PC-3 (cell line): ENCODE measurements at regions not wholly inside any gene's neighbourhood (a gene's known extent, or its start where the extent isn't known, plus 50 kb on each side); places are given as distances from the start of the nearest gene placed in this dataset.

Experiments used
- ATAC-seq: fragments of 200-7000 bp; cut with Tn5 transposase; 2 replicates; pipeline ENCODE4 v1.9.1; 2020; ENCODE audit warnings: mild to moderate bottlenecking, moderate library complexity
- BruUV-seq: library from RNA; stranded (reverse); fragments of 400-500 nt; replicated peaks from 2 replicates; lab custom pipeline; 2021; lab: Mats Ljungman, UMichigan
- CTCF ChIA-PET: fragments of 300-600 bp; sonication (Branson Sonifier 250); formaldehyde crosslinking; loops from one replicate; lab custom pipeline; 2022; ENCODE audit warnings: antibody characterized with exemption; lab: Charles Lee
- POLR2A ChIA-PET: fragments of 300-600 bp; sonication (Branson Sonifier 250); formaldehyde crosslinking; loops from one replicate; lab custom pipeline; 2022; ENCODE audit warnings: antibody characterized with exemption; ENCODE audit not compliant: unreplicated experiment; lab: Charles Lee
- DNase-seq: peaks from one replicate; pipeline ENCODE4 v3.0.0-alpha.2; 2015
- H2AFZ ChIP-seq: fragments of 300-600 bp; sonication (generic); 2 replicates; pipeline ENCODE4 v1.6.0; 2016; ENCODE audit warnings: antibody characterized with exemption, low read length
- H3F3A ChIP-seq: fragments of 300-600 bp; sonication (generic); one replicate; pipeline ENCODE4 v1.6.0; 2017; ENCODE audit warnings: antibody characterized with exemption, low read length, control low read depth, mild to moderate bottlenecking; ENCODE audit not compliant: unreplicated experiment
- H3K27ac ChIP-seq: fragments of 300-600 bp; sonication (generic); 2 replicates; pipeline ENCODE4 v1.5.1; 2016; ENCODE audit warnings: mild to moderate bottlenecking, low read length
- H3K27me3 ChIP-seq: fragments of 300-600 bp; sonication (generic); 2 replicates; pipeline ENCODE4 v1.6.1; 2016; ENCODE audit warnings: low read length, mixed read lengths
- H3K36me3 ChIP-seq: fragments of 300-600 bp; sonication (generic); 2 replicates; pipeline ENCODE4 v1.6.1; 2016; ENCODE audit warnings: low read depth, mixed run types, low read length, mixed read lengths
- H3K4me1 ChIP-seq: fragments of 300-600 bp; sonication (generic); 2 replicates; pipeline ENCODE4 v1.5.1; 2016; ENCODE audit warnings: low read length; ENCODE audit not compliant: insufficient read depth
- H3K4me2 ChIP-seq: fragments of 300-600 bp; sonication (generic); 2 replicates; pipeline ENCODE4 v1.6.0; 2016; ENCODE audit warnings: low read length
- H3K4me3 ChIP-seq: fragments of 300-600 bp; sonication (generic); 2 replicates; pipeline ENCODE4 v1.5.1; 2016; ENCODE audit warnings: mild to moderate bottlenecking, low read length, mixed read lengths
- H3K79me2 ChIP-seq: fragments of 300-600 bp; sonication (generic); 2 replicates; pipeline ENCODE4 v1.6.1; 2017; ENCODE audit warnings: low read length, mixed read lengths
- H3K9ac ChIP-seq: fragments of 300-600 bp; sonication (generic); 2 replicates; pipeline ENCODE4 v1.6.0; 2016; ENCODE audit warnings: mild to moderate bottlenecking, low read length
- H3K9me2 ChIP-seq: fragments of 300-600 bp; sonication (generic); replicated peaks from 2 replicates; pipeline ENCODE4 v1.6.1; 2016; ENCODE audit warnings: mixed run types, low read length, mixed read lengths
- H3K9me3 ChIP-seq: fragments of 300-600 bp; sonication (generic); 2 replicates; pipeline ENCODE4 v1.6.1; 2016; ENCODE audit warnings: low read length, mixed read lengths
- H4K20me1 ChIP-seq: fragments of 300-600 bp; sonication (generic); 2 replicates; pipeline ENCODE4 v1.6.1; 2016; ENCODE audit warnings: low read length, mixed read lengths
- EZH2 ChIP-seq: fragments of 300-600 bp; sonication (generic); IDR thresholded peaks from one replicate; pipeline ENCODE4 v1.6.1; 2017; ENCODE audit warnings: antibody characterized with exemption, mild to moderate bottlenecking, low read length; ENCODE audit not compliant: unreplicated experiment
- EZH2phosphoT487 ChIP-seq: fragments of 300-600 bp; sonication (generic); IDR thresholded peaks from 2 replicates; pipeline ENCODE4 v1.6.1; 2018; ENCODE audit warnings: mild to moderate bottlenecking, antibody characterized with exemption, low read length, borderline replicate concordance
- intact Hi-C: fragments of 100-400 bp; cut with micrococcal nuclease; formaldehyde crosslinking; loops from 2 replicates; pipeline ENCODE4 v1.9.0; 2023
- TF ChIP-seq, protein P1 (sequence below): fragments of 300-600 bp; sonication (generic); conservative IDR thresholded peaks from 2 replicates; pipeline ENCODE4 v1.5.1; 2017; ENCODE audit warnings: antibody characterized with exemption, low read depth, mild to moderate bottlenecking, low read length

DNA sequence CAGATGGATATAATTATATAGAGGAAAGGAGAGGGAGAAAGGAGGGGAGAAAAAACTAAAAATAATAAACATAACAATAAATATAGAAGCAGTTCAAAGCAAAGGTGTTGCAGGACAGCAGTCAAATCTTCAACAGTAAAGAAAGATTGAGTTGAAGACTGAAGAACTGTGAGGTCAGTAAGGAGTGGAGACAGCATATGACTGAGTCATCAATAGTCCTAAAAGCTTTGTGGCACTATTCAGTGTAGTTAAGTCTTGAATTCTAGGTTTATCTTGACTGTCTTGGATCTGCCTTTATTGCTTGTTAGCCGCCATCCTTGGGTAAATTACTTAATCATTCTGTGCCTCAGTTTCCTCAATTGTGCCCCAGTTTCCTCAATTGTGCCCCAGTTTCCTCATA lies 137.0 kb downstream of the MRPS30 start:
- no peaks in the 10 kb centered on the region for H3K9me3 ChIP-seq
- no peaks in the 10 kb centered on the region for H3K79me2 ChIP-seq
- no peak overlapping the region for H3K4me3 ChIP-seq
- DNase-seq (peak; percentile 17), ATAC-seq (peak; percentile 89)
- H3K9me2 ChIP-seq = no peaks in the 10 kb centered on the region
- POLR2A ChIA-PET = no interaction called here
- H3F3A ChIP-seq = no peaks in the 10 kb centered on the region
- no peak for TF ChIP-seq EZH2
- no peak for TF ChIP-seq EZH2phosphoT487
- TF ChIP-seq, protein P1, sequence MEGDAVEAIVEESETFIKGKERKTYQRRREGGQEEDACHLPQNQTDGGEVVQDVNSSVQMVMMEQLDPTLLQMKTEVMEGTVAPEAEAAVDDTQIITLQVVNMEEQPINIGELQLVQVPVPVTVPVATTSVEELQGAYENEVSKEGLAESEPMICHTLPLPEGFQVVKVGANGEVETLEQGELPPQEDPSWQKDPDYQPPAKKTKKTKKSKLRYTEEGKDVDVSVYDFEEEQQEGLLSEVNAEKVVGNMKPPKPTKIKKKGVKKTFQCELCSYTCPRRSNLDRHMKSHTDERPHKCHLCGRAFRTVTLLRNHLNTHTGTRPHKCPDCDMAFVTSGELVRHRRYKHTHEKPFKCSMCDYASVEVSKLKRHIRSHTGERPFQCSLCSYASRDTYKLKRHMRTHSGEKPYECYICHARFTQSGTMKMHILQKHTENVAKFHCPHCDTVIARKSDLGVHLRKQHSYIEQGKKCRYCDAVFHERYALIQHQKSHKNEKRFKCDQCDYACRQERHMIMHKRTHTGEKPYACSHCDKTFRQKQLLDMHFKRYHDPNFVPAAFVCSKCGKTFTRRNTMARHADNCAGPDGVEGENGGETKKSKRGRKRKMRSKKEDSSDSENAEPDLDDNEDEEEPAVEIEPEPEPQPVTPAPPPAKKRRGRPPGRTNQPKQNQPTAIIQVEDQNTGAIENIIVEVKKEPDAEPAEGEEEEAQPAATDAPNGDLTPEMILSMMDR = no peak
- peaks cover 10% of the 10 kb centered on the region for H3K4me1 ChIP-seq
- no peaks in the 10 kb centered on the region for H3K27me3 ChIP-seq
- no peaks in the 10 kb centered on the region for H3K36me3 ChIP-seq
- H3K9ac ChIP-seq = no peak overlapping the region
- no TSS peak for BruUV-seq
- no peak overlapping the region for H2AFZ ChIP-seq
- peak overlapping the region; percentile 13 for H3K4me2 ChIP-seq
- H3K27ac ChIP-seq = no peak overlapping the region
- H4K20me1 ChIP-seq = no peaks in the 10 kb centered on the region
- intact Hi-C loops = loop anchor here (2.0 kb wide), 1 partner anchor 83 kb away; no protein-coding TSS in a partner anchor
- CTCF ChIA-PET = no interaction called here

DNA sequence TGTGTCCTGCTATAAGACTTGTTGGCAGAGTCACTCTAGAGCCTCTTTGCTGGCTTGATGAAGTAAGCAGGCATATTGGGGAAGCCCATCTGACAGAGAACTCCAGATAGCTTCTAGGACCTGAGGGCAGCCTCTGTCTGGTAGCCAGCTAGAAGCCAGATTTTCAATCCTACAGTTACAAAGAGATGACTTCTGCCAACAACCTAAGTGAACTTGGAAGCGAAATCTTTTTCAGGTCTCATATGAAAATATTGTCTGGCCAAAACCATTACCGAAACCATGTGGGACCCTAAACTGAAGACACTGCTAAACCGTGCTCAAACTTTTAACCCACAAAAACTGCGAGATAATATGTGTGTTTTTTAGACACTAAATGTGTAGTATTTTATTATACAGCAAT lies 140.9 kb downstream of the MRPS30 start:
- Histone ChIP-seq H3K79me2 (no peaks in the 10 kb centered on the region), H2AFZ (no peak overlapping the region), H4K20me1 (no peaks in the 10 kb centered on the region), H3F3A (no peaks in the 10 kb centered on the region), H3K9ac (no peak overlapping the region), H3K27me3 (no peaks in the 10 kb centered on the region), H3K4me3 (no peak overlapping the region), H3K27ac (no peak overlapping the region), H3K4me1 (peaks cover 10% of the 10 kb centered on the region), H3K9me2 (no peaks in the 10 kb centered on the region), H3K9me3 (no peaks in the 10 kb centered on the region), H3K4me2 (no peak overlapping the region), H3K36me3 (no peaks in the 10 kb centered on the region)
- BruUV-seq = no TSS peak
- no peak for TF ChIP-seq EZH2
- TF ChIP-seq, protein P1 = no peak
- TF ChIP-seq EZH2phosphoT487 = no peak
- no peak for DNase-seq
- ATAC-seq = no peak
- POLR2A ChIA-PET = no interaction called here
- intact Hi-C loops = loop anchor here (5.0 kb wide), 2 partner anchors 72 to 88 kb away; no protein-coding TSS in a partner anchor
- CTCF ChIA-PET = no interaction called here

GRCh38 chr5:44951371-44951770 lies 142.6 kb downstream of the MRPS30 start:
- Histone ChIP-seq H3K4me2 (no peak overlapping the region), H3K27ac (no peak overlapping the region), H3K9ac (no peak overlapping the region), H3F3A (no peaks in the 10 kb centered on the region), H2AFZ (no peak overlapping the region), H3K4me1 (no peaks in the 10 kb centered on the region), H3K9me2 (no peaks in the 10 kb centered on the region), H3K27me3 (no peaks in the 10 kb centered on the region), H3K4me3 (no peak overlapping the region), H3K79me2 (no peaks in the 10 kb centered on the region), H3K36me3 (no peaks in the 10 kb centered on the region), H4K20me1 (no peaks in the 10 kb centered on the region), H3K9me3 (no peaks in the 10 kb centered on the region)
- TF ChIP-seq, protein P1 = no peak
- TF ChIP-seq EZH2phosphoT487 (no peak), EZH2 (no peak)
- intact Hi-C loops = loop anchor here (5.0 kb wide), 2 partner anchors 74 to 86 kb away; no protein-coding TSS in a partner anchor
- DNase-seq = no peak
- ATAC-seq = no peak
- ChIA-PET CTCF (no interaction called here), POLR2A (no interaction called here)
- BruUV-seq = no TSS peak
